Type B pancreatic cell (in vitro differentiated cells): ENCODE measurements at regions not wholly inside any gene's neighbourhood (a gene's known extent, or its start where the extent isn't known, plus 50 kb on each side); places are given as distances from the start of the nearest gene placed in this dataset.

Source experiments
- DNase-seq: peaks from one replicate; pipeline ENCODE4 v3.0.0; 2021; ENCODE audit warnings: mixed read lengths; ENCODE audit not compliant: unreplicated experiment; ENCODE audit errors: extremely low spot score
- H3K27ac Mint-ChIP-seq: 2 replicates; pipeline ENCODE4 v1.8.0; 2021; ENCODE audit warnings: mild to moderate bottlenecking, mixed read lengths
- H3K27me3 Mint-ChIP-seq: 2 replicates; pipeline ENCODE4 v1.8.0; 2021; ENCODE audit warnings: mixed read lengths
- H3K36me3 Mint-ChIP-seq: 2 replicates; pipeline ENCODE4 v1.8.0; 2021; ENCODE audit warnings: mixed read lengths
- H3K4me1 Mint-ChIP-seq: one replicate; pipeline ENCODE4 v1.8.0; 2021; ENCODE audit warnings: mixed read lengths; ENCODE audit not compliant: unreplicated experiment
- H3K4me3 Mint-ChIP-seq: 2 replicates; pipeline ENCODE4 v1.8.0; 2021; ENCODE audit warnings: mild to moderate bottlenecking, mixed read lengths
- H3K9me3 Mint-ChIP-seq: 2 replicates; pipeline ENCODE4 v1.8.0; 2021; ENCODE audit warnings: mixed read lengths
- CTCF ChIP-seq: fragments of 200-600 bp; sonication (generic); conservative IDR thresholded peaks from 2 replicates; pipeline ENCODE4 v1.5.0; 2021; ENCODE audit warnings: antibody characterized with exemption, mild to moderate bottlenecking

- TF ChIP-seq CTCF: no peak
- no peaks in the 10 kb centered on the region for H3K27me3 Mint-ChIP-seq
- no peaks in the 10 kb centered on the region for H3K36me3 Mint-ChIP-seq
- no peak for DNase-seq
- peaks cover 4% of the 10 kb centered on the region for H3K4me1 Mint-ChIP-seq
- H3K4me3 Mint-ChIP-seq: no peak overlapping the region
- peaks cover 10% of the 10 kb centered on the region for H3K9me3 Mint-ChIP-seq
- H3K27ac Mint-ChIP-seq: no peak overlapping the region
Measured at GRCh38 chr5:91224456-91224855, 158.7 kb downstream of the ARRDC3 start.

- Mint-ChIP-seq H3K36me3 (no peaks in the 10 kb centered on the region), H3K9me3 (peaks cover 10% of the 10 kb centered on the region), H3K27me3 (no peaks in the 10 kb centered on the region), H3K4me3 (no peak overlapping the region), H3K27ac (no peak overlapping the region), H3K4me1 (peaks cover 10% of the 10 kb centered on the region)
- no peak for DNase-seq
- TF ChIP-seq CTCF: no peak
Measured at GRCh38 chr5:91223886-91224285, 159.2 kb downstream of the ARRDC3 start.

GRCh38 chr5:91222482-91222881 lies 160.6 kb downstream of the ARRDC3 start:
- no peak for TF ChIP-seq CTCF
- Mint-ChIP-seq H3K9me3 (peaks cover 10% of the 10 kb centered on the region), H3K4me1 (peaks cover 11% of the 10 kb centered on the region), H3K36me3 (no peaks in the 10 kb centered on the region), H3K4me3 (no peak overlapping the region), H3K27ac (no peak overlapping the region), H3K27me3 (no peaks in the 10 kb centered on the region)
- DNase-seq: no peak

- peaks cover 10% of the 10 kb centered on the region for H3K9me3 Mint-ChIP-seq
- TF ChIP-seq CTCF: no peak
- no peak for DNase-seq
- H3K4me1 Mint-ChIP-seq: peaks cover 11% of the 10 kb centered on the region
- H3K27ac Mint-ChIP-seq: no peak overlapping the region
- H3K36me3 Mint-ChIP-seq: no peaks in the 10 kb centered on the region
- H3K27me3 Mint-ChIP-seq: no peaks in the 10 kb centered on the region
- H3K4me3 Mint-ChIP-seq: no peak overlapping the region
Measured at GRCh38 chr5:91221917-91222316, 161.2 kb downstream of the ARRDC3 start.

- Mint-ChIP-seq H3K4me3 (no peak overlapping the region), H3K36me3 (no peaks in the 10 kb centered on the region), H3K4me1 (peaks cover 11% of the 10 kb centered on the region), H3K9me3 (peaks cover 10% of the 10 kb centered on the region), H3K27ac (peak overlapping the region; percentile 58), H3K27me3 (no peaks in the 10 kb centered on the region)
- peak; percentile 54 for TF ChIP-seq CTCF
- DNase-seq: no peak
Measured at GRCh38 chr5:91219803-91220371, 163.2 kb downstream of the ARRDC3 start.
